ENCODE measurements at regions not wholly inside any gene's neighbourhood (a gene's known extent, or its start where the extent isn't known, plus 50 kb on each side); places are given as distances from the start of the nearest gene placed in this dataset.

GRCh38 chr14:81972601-81973000, 438.9 kb upstream of the SEL1L start:
- no peaks in the 10 kb centered on the region for H3K36me3 ChIP-seq
- ATAC-seq, result no peak
- H3K4me1 ChIP-seq, result no peaks in the 10 kb centered on the region
- intact Hi-C loops (cut with DNase I), result loop anchor here in 1 of 10 donors (10.0 kb wide), 1 partner anchor 258 kb away; no protein-coding TSS in a partner anchor
- 74 to 83% (median 78%) methylated on average over 2 of the region's 2 CpGs for WGBS, 4 donors
- H3K9me3 ChIP-seq, result peaks cover 0 to 22% (median 6%) of the 10 kb centered on the region in 12 donors
- H3K4me3 ChIP-seq, result no peak overlapping the region
- H3K27me3 ChIP-seq, result no peaks in the 10 kb centered on the region
- no peak for DNase-seq
- H3K27ac ChIP-seq, result no peak overlapping the region
- no peak for TF ChIP-seq POLR2A (IDR thresholded peaks at IDR 0.05)
- TF ChIP-seq CTCF (IDR thresholded peaks at IDR 0.05), result no peak

GRCh38 chr14:81974543-81974942, 440.9 kb upstream of the SEL1L start:
- no peak for TF ChIP-seq POLR2A (IDR thresholded peaks at IDR 0.05)
- TF ChIP-seq CTCF (IDR thresholded peaks at IDR 0.05), result no peak
- H3K9me3 ChIP-seq, result peaks cover 0 to 3% (median under 1%) of the 10 kb centered on the region in 12 donors
- 46 to 56% (median 48%) methylated on average over 2 of the region's 2 CpGs for WGBS, 4 donors

GRCh38 chr14:81980601-81981306, 447.1 kb upstream of the SEL1L start:
- H3K4me1 ChIP-seq, result no peaks in the 10 kb centered on the region
- peaks cover 0 to 2% (median 0%) of the 10 kb centered on the region in 9 donors for H3K27me3 ChIP-seq
- intact Hi-C loops (cut with DNase I), result loop anchor here in 2 of 10 donors (10.0 kb wide), 1 partner anchor 356 kb away; no protein-coding TSS in a partner anchor
- no peak for DNase-seq
- no peak overlapping the region for H3K4me3 ChIP-seq
- TF ChIP-seq CTCF (IDR thresholded peaks at IDR 0.05), result no peak
- TF ChIP-seq POLR2A (IDR thresholded peaks at IDR 0.05), result no peak
- ATAC-seq, result no peak
- H3K27ac ChIP-seq, result no peak overlapping the region
- 55 to 60% (median 58%) methylated on average over 4 of the region's 4 CpGs for WGBS, 4 donors
- H3K9me3 ChIP-seq, result no peaks in the 10 kb centered on the region
- H3K36me3 ChIP-seq, result no peaks in the 10 kb centered on the region

More at GRCh38 chr14:81974543-81974942, 440.9 kb upstream of the SEL1L start:
- Histone ChIP-seq H3K36me3 (no peaks in the 10 kb centered on the region), H3K4me3 (no peak overlapping the region), H3K4me1 (no peaks in the 10 kb centered on the region), H3K27me3 (peaks cover 0 to 2% (median 0%) of the 10 kb centered on the region in 9 donors), H3K27ac (no peak overlapping the region)
- no peak for DNase-seq
- intact Hi-C loops (cut with DNase I), result loop anchor here in 1 of 10 donors (10.0 kb wide), 1 partner anchor 260 kb away; no protein-coding TSS in a partner anchor
- ATAC-seq, result peak in 1 of 4 donors; percentile 57

- Histone ChIP-seq H3K27ac (no peak overlapping the region), H3K36me3 (no peaks in the 10 kb centered on the region), H3K9me3 (no peaks in the 10 kb centered on the region), H3K4me1 (no peaks in the 10 kb centered on the region), H3K27me3 (peaks cover 0 to 2% (median 0%) of the 10 kb centered on the region in 9 donors), H3K4me3 (no peak overlapping the region)
- no peak for DNase-seq
- no peak for ATAC-seq
- TF ChIP-seq CTCF (IDR thresholded peaks at IDR 0.05) (no peak), POLR2A (IDR thresholded peaks at IDR 0.05) (no peak)
- intact Hi-C loops (cut with DNase I), result loop anchor here in 2 of 10 donors (10.0 kb wide), 1 partner anchor 356 kb away; no protein-coding TSS in a partner anchor
- 54 to 71% (median 65%) methylated on average over 5 of the region's 5 CpGs for WGBS, 4 donors
Measured at GRCh38 chr14:81981307-81981675, 447.6 kb upstream of the SEL1L start.
